GM23338 (cell line): ENCODE measurements at regions not wholly inside any gene's neighbourhood (a gene's known extent, or its start where the extent isn't known, plus 50 kb on each side); places are given as distances from the start of the nearest gene placed in this dataset.

ENCODE experiments used
- ATAC-seq: fragments of 200-7000 bp; cut with Tn5 transposase; 3 replicates; pipeline ENCODE4 v1.9.1; 2020
- DNase-seq: peaks from one replicate; pipeline ENCODE4 v3.0.0-alpha.2; 2015; ENCODE audit warnings: low spot score
- H2AFZ ChIP-seq: fragments of 200-600 bp; sonication (generic); 2 replicates; pipeline ENCODE4 v1.8.0; 2016; ENCODE audit warnings: antibody characterized with exemption, mild to moderate bottlenecking, moderate library complexity
- H3F3A ChIP-seq: fragments of 200-600 bp; sonication (generic); replicated peaks from 2 replicates; pipeline ENCODE4 v1.8.0; 2017; ENCODE audit warnings: antibody characterized with exemption, mixed run types, low read depth
- H3K27ac ChIP-seq: fragments of 200-600 bp; sonication (generic); 2 replicates; pipeline ENCODE4 v1.6.1; 2016; ENCODE audit warnings: low read depth
- H3K27me3 ChIP-seq: fragments of 200-600 bp; sonication (generic); 2 replicates; pipeline ENCODE4 v1.8.0; 2016; ENCODE audit warnings: mild to moderate bottlenecking, mixed run types, moderate library complexity; ENCODE audit not compliant: insufficient read depth
- H3K36me3 ChIP-seq: fragments of 200-600 bp; sonication (generic); 2 replicates; pipeline ENCODE4 v1.8.0; 2016; ENCODE audit warnings: mild to moderate bottlenecking; ENCODE audit not compliant: insufficient read depth
- H3K4me1 ChIP-seq: fragments of 200-600 bp; sonication (generic); 2 replicates; pipeline ENCODE4 v1.8.0; 2016; ENCODE audit warnings: mild to moderate bottlenecking, moderate library complexity; ENCODE audit not compliant: insufficient read depth
- H3K4me2 ChIP-seq: fragments of 200-600 bp; sonication (generic); 2 replicates; pipeline ENCODE4 v1.7.1; 2017; ENCODE audit warnings: mixed run types
- H3K4me3 ChIP-seq: fragments of 200-600 bp; sonication (generic); 2 replicates; pipeline ENCODE4 v1.6.1; 2016; ENCODE audit warnings: mixed run types
- H3K79me2 ChIP-seq: fragments of 200-600 bp; sonication (generic); replicated peaks from 2 replicates; pipeline ENCODE4 v1.8.0; 2017; ENCODE audit warnings: mild to moderate bottlenecking; ENCODE audit not compliant: insufficient read depth
- H3K9me2 ChIP-seq: fragments of 200-600 bp; sonication (generic); 2 replicates; pipeline ENCODE4 v1.8.0; 2017; ENCODE audit not compliant: insufficient read depth
- H4K20me1 ChIP-seq: fragments of 200-600 bp; sonication (generic); replicated peaks from 2 replicates; pipeline ENCODE4 v1.8.0; 2017; ENCODE audit warnings: mild to moderate bottlenecking; ENCODE audit not compliant: insufficient read depth
- H3K27ac Mint-ChIP-seq: 2 replicates; pipeline ENCODE4 v1.8.0; 2020; ENCODE audit warnings: inconsistent platforms, mild to moderate bottlenecking, moderate library complexity, mixed read lengths
- H3K27me3 Mint-ChIP-seq: 3 replicates; pipeline ENCODE4 v1.8.0; 2022; ENCODE audit warnings: low read depth, mild to moderate bottlenecking, moderate library complexity, mixed read lengths, inconsistent platforms; ENCODE audit not compliant: insufficient read depth, poor library complexity
- H3K36me3 Mint-ChIP-seq: 3 replicates; pipeline ENCODE4 v1.8.0; 2021; ENCODE audit warnings: low read depth, mild to moderate bottlenecking, inconsistent platforms, moderate library complexity, mixed read lengths
- H3K4me1 Mint-ChIP-seq: 3 replicates; pipeline ENCODE4 v1.8.0; 2020; ENCODE audit warnings: mild to moderate bottlenecking, inconsistent platforms, mixed read lengths
- H3K4me3 Mint-ChIP-seq: 3 replicates; pipeline ENCODE4 v1.8.0; 2021; ENCODE audit warnings: moderate library complexity, mild to moderate bottlenecking, inconsistent platforms, mixed read lengths
- H3K9me3 Mint-ChIP-seq: 3 replicates; pipeline ENCODE4 v1.8.0; 2020; ENCODE audit warnings: moderate library complexity, mild to moderate bottlenecking, inconsistent platforms, mixed read lengths
- CTCF ChIP-seq, 2 experiments: fragments of 200-600 bp in 1 of 2; sonication (generic) in 1 of 2; conservative IDR thresholded peaks; 2 replicates each; pipeline versions ENCODE4 v1.5.1 to v1.6.1; 2016 to 2017; ENCODE audit warnings: antibody characterized with exemption in 2 of 2, low read depth in 2 of 2, mild to moderate bottlenecking in 2 of 2, moderate library complexity in 1 of 2
- ETS1 ChIP-seq: IDR thresholded peaks from 2 replicates; pipeline ENCODE4 v1.6.1; 2016; ENCODE audit warnings: antibody characterized with exemption
- EZH2 ChIP-seq: fragments of 200-600 bp; sonication (generic); IDR thresholded peaks from one replicate; pipeline ENCODE4 v1.8.0; 2017; ENCODE audit warnings: antibody characterized with exemption, mild to moderate bottlenecking, low read depth; ENCODE audit not compliant: unreplicated experiment
- EZH2phosphoT487 ChIP-seq: fragments of 200-600 bp; sonication (generic); IDR thresholded peaks from one replicate; pipeline ENCODE4 v1.8.1; 2018; ENCODE audit warnings: antibody characterized with exemption; ENCODE audit not compliant: unreplicated experiment
- NANOG ChIP-seq: IDR thresholded peaks from 2 replicates; pipeline ENCODE4 v1.6.1; 2016; ENCODE audit warnings: antibody characterized with exemption, borderline replicate concordance
- POLR2AphosphoS5 ChIP-seq: IDR thresholded peaks from 2 replicates; pipeline ENCODE4 v1.6.1; 2016; ENCODE audit warnings: antibody characterized with exemption, low read depth
- STAT1 ChIP-seq: IDR thresholded peaks from one replicate; pipeline ENCODE4 v1.6.1; 2016; ENCODE audit warnings: antibody characterized with exemption; ENCODE audit not compliant: unreplicated experiment
- ZNF114 ChIP-seq: fragments of 250-450 bp; sonication (Bioruptor Pico); IDR thresholded peaks from 2 replicates; pipeline ENCODE4 v1.5.0; 2020; ENCODE audit warnings: mild to moderate bottlenecking, moderate library complexity
- ZNF331 ChIP-seq: fragments of 250-450 bp; sonication (Bioruptor Pico); IDR thresholded peaks from 2 replicates; pipeline ENCODE4 v1.5.0; 2020; ENCODE audit warnings: low read depth, mild to moderate bottlenecking, moderate library complexity
- TF ChIP-seq, protein P1 (sequence below): IDR thresholded peaks from one replicate; pipeline ENCODE4 v1.6.1; 2018; ENCODE audit warnings: antibody characterized with exemption; ENCODE audit not compliant: unreplicated experiment

DNA sequence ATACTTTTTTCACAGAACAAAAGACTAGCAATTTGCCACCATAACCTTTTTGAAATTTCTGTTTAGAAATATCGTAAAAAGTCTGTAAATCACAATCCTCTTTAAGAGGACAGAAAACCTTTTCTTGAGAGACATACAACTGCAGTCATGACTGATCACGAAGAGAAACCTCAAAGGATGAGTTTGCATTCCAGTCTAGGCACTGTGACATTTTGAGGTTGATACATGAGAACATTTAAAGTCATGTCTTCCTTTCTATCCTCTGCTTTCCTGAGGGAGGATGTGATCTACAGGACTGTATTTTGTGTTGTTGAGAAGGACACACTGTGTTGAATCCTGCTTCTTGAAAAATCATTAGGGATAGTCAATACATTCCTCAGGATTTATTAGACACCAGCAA, 476.7 kb upstream of the CCDC179 start:
- TF ChIP-seq ZNF331 (no peak), EZH2phosphoT487 (no peak), STAT1 (no peak), ETS1 (no peak), EZH2 (no peak), CTCF (conservative IDR thresholded peaks at IDR 0.05; ENCODE audit: low read depth in 2 of 2) (no peak), NANOG (no peak)
- TF ChIP-seq, protein P1, sequence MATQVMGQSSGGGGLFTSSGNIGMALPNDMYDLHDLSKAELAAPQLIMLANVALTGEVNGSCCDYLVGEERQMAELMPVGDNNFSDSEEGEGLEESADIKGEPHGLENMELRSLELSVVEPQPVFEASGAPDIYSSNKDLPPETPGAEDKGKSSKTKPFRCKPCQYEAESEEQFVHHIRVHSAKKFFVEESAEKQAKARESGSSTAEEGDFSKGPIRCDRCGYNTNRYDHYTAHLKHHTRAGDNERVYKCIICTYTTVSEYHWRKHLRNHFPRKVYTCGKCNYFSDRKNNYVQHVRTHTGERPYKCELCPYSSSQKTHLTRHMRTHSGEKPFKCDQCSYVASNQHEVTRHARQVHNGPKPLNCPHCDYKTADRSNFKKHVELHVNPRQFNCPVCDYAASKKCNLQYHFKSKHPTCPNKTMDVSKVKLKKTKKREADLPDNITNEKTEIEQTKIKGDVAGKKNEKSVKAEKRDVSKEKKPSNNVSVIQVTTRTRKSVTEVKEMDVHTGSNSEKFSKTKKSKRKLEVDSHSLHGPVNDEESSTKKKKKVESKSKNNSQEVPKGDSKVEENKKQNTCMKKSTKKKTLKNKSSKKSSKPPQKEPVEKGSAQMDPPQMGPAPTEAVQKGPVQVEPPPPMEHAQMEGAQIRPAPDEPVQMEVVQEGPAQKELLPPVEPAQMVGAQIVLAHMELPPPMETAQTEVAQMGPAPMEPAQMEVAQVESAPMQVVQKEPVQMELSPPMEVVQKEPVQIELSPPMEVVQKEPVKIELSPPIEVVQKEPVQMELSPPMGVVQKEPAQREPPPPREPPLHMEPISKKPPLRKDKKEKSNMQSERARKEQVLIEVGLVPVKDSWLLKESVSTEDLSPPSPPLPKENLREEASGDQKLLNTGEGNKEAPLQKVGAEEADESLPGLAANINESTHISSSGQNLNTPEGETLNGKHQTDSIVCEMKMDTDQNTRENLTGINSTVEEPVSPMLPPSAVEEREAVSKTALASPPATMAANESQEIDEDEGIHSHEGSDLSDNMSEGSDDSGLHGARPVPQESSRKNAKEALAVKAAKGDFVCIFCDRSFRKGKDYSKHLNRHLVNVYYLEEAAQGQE = no peak
- Histone ChIP-seq H2AFZ (no peak overlapping the region), H3K4me1 (no peaks in the 10 kb centered on the region), H3K4me3 (no peak overlapping the region), H3K27me3 (no peaks in the 10 kb centered on the region), H3K4me2 (no peak overlapping the region), H3K36me3 (no peaks in the 10 kb centered on the region), H3K9me2 (0 out of 2 replicates have a peak, but pooled peaks cover 4% of the 10 kb centered on the region), H3K79me2 (no peaks in the 10 kb centered on the region), H4K20me1 (no peaks in the 10 kb centered on the region), H3F3A (no peaks in the 10 kb centered on the region), H3K27ac (no peak overlapping the region)
- H3K9me3 Mint-ChIP-seq = no peaks in the 10 kb centered on the region
- no peak overlapping the region for H3K4me3 Mint-ChIP-seq
- peaks cover 2% of the 10 kb centered on the region; the same call in 1 of the 3 replicates for H3K4me1 Mint-ChIP-seq
- ATAC-seq = no peak
- H3K36me3 Mint-ChIP-seq = peaks cover 2% of the 10 kb centered on the region; the same call in 1 of the 3 replicates
- H3K27ac Mint-ChIP-seq = no peak overlapping the region
- no peaks in the 10 kb centered on the region for H3K27me3 Mint-ChIP-seq
- DNase-seq = no peak

- Histone ChIP-seq H2AFZ (no peak overlapping the region), H3K4me3 (no peak overlapping the region), H3K4me1 (no peaks in the 10 kb centered on the region), H3K79me2 (no peaks in the 10 kb centered on the region), H3K36me3 (no peaks in the 10 kb centered on the region), H3K27ac (no peak overlapping the region), H4K20me1 (no peaks in the 10 kb centered on the region), H3F3A (no peaks in the 10 kb centered on the region), H3K27me3 (no peaks in the 10 kb centered on the region), H3K9me2 (peaks cover 3% of the 10 kb centered on the region; the same call in 1 of the 2 replicates), H3K4me2 (no peak overlapping the region)
- H3K4me1 Mint-ChIP-seq = peaks cover 3% of the 10 kb centered on the region; the same call in 1 of the 3 replicates
- no peak for DNase-seq
- no peak overlapping the region for H3K27ac Mint-ChIP-seq
- ATAC-seq = no peak
- H3K36me3 Mint-ChIP-seq = no peaks in the 10 kb centered on the region
- no peak overlapping the region for H3K4me3 Mint-ChIP-seq
- peaks cover 6% of the 10 kb centered on the region; the same call in 1 of the 3 replicates for H3K9me3 Mint-ChIP-seq
- H3K27me3 Mint-ChIP-seq = peaks cover 2% of the 10 kb centered on the region
- TF ChIP-seq ZNF114 (no peak), CTCF (conservative IDR thresholded peaks at IDR 0.05; ENCODE audit: low read depth in 2 of 2) (no peak), POLR2AphosphoS5 (no peak), STAT1 (no peak), EZH2 (no peak), ETS1 (no peak)
- TF ChIP-seq, protein P1 = no peak
Measured at GRCh38 chr11:23353611-23354010, 493.3 kb upstream of the CCDC179 start.
